Stimulated activated CD4-positive, alpha-beta T cell treated with anti-CD3 and anti-CD28 coated beads, TNF-alpha, amount 100 ng/mL, for 4 hours (primary cell): ENCODE measurements at regions not wholly inside any gene's neighbourhood (a gene's known extent, or its start where the extent isn't known, plus 50 kb on each side); places are given as distances from the start of the nearest gene placed in this dataset.

Experiments
- DNase-seq, 3 experiments: peaks; one replicate each; pipeline ENCODE4 v3.0.0-alpha.2; 2020; ENCODE audit warnings: low read depth in 3 of 3

DNA sequence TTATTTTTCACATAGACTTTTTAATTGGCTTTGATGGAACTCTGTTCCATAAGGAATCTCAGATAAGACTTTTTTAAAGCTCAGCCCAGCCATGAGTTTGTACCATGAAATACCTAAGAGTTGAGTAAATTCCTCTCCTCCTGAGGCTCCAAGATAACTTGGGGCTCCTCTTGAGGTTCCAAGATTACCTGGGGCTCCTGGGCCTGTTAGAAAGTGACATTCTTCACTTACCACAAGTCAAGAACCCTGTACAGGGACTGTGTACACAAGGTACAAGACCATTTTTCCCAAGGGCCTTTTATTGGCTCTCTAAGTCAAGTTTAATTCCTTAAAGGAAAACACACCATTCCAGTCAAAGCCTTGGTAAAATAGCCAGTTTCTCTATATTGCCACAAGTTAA is 111.3 kb upstream of the PRR20G start:
- DNase-seq = no peak

DNA sequence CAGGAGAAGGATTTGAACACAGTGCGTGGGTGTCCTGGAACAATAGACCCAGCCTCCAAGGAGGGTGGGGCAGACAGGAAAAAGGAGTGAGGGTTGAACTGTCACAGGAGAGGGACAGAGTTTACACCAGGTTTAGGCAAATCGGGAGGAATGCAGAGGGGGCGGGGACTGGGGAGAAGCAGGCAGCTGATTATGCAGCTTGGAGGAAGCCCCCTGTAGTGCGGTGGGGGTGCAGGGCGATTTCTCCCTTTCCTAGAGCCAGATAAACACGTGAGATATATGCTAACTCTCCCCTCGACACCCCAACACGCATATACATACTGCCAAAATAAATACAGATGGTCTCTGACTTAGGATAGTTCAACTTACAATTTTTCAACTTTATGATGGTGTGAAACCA is 108.6 kb upstream of the PRR20G start:
- no peak for DNase-seq

DNA sequence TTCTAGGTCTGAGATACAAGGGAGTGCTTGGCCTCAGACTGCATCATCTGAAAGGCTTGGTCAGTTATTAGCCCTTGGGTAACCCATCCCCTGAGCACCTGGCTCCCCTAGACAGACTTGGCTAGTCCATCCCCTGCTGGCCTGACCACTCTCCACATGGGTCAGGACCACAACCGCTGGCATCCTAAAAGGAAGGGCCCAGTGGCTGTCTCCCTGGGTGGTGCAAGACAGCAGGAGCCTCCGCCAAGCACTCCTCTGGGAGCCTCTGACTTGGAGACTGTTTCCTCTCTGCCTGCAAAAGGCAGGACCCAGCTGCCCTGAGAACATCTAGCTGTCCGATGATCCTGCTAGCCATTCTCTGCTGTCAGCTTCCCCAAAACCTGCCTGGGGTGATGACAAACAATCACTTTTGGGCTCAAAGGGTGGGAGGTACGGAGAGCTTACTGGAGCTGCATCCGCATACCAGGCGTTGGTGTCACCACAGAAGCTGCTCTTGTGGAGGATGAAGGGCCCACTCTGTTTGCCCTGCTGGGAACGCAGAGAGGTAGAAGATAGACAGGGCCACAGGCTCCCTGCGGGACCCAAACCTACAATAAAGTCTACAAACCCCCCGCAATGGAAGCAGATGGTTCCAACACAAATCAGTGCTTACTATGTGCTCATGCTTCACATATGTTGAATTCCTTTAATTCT is 108.0 kb upstream of the PRR20G start:
- DNase-seq = no peak

DNA sequence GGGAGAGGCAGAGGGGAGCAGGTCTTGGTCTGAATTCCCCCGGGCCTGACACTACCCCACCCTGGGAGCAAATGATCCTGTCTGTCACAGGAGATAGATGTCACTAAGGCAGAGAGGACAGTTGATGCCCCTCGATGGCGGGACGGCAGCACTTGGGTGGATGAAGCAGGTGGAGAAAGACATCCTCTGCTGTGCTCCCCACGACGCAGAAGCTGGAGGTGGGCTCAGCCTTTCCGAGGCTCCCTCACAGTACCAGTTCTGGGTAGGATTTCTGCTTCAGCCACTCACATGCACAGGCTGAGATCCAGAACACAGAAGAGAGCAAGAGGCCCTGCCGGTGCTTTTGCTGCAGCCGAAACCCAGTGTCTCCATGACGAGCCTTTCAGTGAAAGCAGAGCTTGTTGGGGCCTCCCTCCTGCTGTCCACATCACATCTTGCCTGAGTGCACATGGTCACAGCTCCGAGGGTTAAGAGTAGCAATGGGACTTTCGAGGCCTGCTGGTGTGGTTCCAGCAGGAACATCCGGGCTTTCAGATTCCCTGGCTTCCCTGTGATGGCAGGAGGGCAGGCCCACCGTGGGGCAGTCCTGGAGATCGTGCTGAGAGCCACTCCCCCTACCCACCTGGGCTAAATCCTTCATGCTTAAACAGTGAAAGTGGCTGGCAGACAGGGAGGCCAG is 107.3 kb upstream of the PRR20G start:
- no peak for DNase-seq

DNA sequence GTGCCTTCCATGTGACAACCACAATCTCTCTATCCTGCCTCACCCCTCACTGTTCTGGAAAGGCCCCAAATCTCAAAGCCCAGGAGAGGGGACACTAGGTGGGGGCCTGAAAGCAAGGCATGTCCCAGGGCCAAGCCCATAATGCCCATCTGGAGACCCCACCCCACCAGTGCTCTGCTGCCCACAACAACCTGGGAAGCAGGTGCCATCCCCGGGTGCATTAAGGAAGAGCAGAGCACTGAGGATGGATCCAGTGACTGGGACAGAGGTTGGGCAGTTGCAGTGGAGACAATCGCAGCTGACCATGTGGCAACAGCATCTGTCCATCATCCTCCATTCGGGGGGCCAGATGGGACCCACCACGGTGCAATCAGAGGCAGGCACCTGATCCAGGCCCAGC is 106.2 kb upstream of the PRR20G start:
- DNase-seq = no peak

DNA sequence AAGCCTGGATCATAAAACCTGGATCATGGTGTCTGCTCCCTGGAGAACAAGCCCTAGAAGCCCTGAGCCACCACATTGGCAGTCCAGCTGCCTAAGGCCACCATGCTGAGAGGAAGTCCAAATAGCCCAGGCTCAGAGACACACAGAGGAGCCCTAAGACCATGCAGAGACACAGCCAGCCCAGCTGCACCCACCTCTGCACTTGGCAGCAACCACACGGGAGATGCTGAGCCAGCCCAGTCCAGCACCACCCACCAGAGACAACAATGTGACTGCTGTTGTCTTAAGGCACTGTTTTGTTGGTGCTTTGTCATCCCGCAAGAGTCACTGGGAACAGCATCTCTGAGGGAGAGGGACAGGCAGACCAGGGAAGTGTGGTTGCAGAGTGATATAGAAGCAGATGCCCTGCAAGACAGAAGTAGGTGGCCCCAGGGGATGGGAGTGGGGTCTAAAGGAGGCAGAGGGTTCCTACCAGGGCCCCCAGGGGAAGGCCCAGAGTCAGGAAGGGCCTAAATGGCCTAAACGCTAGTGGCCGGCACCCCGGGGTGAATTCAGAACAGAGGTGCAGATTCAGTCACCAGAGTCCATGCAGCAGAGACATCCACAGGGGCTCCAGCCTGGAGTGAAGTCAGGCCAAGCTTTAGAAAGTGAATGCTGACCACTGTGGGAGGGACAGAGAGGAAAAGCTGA is 105.4 kb upstream of the PRR20G start:
- no peak for DNase-seq

DNA sequence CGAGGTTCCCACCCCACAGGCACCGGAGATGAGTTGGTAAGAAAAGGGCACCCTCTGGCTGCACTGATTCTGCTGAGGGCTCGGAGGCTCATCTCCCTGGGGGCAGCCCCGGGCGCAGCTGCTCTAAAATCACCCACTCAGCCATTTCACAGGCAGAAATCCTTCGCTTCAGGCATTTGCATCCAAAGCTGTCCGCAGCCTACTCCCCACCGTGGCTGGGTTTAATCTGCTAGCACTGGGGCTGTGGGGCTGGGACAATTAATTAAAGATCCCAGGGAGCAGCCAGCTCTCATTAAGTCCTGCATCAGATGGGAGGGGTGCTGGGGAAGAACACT is 104.3 kb upstream of the PRR20G start:
- no peak for DNase-seq

DNA sequence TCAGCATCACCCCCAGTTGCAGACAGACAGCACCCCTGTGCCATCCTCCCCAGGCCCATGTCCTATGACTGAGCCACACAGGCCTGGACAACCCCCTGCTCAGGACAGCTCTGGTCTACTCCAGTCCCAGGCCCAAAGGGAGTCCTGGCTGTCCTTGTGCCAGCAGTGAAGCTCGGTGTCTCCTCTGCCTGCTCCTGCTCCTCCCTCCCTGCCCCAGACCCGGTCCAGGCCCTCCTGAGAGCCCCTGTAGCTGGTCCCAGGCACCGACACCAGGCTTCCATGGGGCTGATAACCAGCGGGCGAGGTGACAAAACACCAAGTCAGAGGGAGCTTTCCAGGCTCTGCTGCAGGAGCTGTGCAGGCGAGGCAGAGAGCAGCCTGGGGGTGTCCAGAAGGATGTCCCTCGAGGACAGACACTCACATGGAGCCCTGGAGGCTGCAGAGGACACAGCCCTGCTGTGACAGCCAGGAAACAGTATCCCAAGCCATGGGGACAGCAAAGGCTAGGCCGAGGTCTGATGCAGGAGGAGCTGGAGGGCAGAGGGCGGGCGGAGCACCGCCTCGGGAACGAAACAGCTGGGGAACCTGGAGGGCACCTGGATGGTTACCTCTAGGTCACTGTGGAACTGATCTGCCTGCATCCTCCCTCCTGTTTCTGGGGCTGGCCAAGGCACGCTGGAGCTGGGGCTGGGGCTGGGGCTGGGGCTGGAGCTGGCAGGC is 103.8 kb upstream of the PRR20G start:
- no peak for DNase-seq

DNA sequence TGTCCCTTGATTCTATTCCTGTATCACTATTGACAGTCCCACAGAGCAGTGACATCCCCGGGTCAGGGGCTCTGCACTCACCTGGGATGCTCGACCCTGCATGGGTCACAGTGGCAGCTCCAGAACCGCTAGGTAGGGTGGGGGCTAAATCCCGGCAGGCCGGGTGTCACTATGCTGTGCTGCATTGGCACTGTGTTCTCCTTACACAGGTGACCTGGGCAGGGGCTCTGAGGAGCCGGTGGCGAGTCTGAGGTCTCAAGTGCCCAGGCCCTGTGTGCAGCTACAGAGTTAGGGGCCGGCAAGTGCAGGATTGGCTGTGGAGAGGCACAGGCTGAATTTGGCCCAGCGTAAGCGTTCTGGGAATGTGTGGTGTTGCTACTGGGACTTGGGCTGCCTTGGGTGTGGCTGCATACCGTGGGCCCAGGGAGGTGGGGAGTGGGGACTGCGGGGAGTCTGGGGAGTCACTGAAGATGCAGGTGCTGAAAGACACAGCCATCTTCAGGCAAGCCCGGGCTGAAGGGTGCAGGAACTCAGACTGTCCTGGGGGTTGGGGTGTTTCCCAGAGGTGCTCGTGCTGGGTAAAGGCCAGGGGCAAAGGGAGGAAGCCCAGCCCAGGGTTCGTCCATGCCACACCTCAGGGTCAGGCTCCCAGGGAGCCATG is 102.6 kb upstream of the PRR20G start:
- no peak for DNase-seq

DNA sequence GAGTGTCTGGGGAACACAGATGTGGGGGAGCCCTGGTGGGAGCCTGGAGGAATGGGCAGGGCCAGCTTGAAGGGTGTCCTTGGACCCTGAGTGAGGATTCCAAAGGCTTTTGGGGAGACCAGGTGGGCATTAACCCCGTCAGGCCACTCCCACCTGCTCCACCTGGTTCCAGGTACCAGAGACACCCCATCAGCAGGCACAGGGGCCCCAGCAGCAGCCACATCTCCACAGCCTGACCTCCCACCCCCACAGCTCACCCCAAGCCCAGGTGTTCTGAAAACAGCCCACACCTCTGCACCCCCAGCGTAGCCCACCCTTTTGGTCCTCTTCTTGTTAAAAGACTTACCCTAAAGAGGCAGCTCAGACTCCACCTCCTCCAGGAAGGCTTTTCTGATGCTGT is 102.1 kb upstream of the PRR20G start:
- no peak for DNase-seq

DNA sequence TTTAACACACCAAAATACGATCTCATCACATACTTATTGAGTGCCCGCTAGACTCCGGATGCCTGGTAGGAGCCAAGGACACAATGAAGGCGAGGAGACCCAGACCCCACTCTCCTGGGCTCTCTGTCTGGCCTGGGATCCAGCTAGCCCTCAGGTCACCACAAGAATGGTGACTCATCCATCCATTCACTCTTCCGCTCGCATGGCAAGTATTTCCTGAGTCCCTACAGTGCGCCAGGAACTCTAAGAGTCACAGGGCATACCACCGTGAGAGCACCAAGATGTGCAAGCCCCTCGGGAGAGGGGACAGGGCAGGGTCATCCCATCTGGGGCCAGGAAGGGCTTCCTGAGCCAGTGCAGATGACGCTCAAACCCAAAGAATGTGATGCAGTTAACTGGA is 101.6 kb upstream of the PRR20G start:
- no peak for DNase-seq

DNA sequence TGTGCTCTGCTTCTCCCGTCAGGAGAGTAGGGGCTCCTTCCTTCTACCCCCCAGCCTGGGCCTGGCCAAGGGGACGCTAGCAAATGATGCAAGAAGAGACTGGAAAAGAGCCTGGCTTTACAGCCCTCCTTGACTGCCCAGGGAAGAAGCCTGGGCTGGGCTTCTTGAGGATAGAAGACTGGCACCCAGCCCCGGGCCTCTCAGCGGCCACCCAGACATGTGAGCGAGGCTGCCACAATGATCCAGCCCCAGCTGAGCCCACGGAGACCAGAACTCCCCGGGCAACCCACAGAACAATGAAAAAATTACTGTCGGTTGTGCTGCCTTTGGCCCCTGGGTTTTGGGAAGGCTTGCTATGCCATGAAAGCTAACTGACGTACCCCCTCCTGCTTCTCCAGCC is 100.6 kb upstream of the PRR20G start:
- no peak for DNase-seq

DNA sequence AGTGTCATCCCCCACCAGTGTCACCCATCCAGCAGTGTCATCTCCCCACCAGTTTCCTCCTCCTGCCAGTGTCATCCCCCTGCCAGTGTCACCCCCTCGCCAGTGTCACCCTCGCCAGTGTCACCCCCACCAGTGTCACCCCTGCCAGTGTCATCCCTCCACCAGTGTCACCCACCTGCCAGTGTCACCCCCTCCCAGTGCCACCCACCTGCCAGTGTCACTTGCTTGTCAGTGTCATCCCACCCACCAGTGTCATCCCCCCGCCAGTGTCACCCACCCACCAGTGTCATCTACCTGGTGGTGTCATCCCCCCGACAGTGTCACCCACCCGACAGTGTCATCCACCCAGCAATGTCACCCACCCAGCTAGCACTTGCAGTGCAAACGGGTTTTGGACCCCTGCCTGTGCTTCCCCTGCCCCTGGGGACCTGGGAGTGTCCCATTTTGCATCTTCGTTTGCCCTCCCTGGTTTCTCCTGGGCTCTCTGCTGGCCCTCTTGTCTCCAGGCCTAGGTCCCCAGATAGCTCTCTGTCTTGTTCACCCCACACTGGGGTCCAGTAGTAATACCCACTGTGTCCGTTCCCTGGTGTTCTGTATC is 99.8 kb upstream of the PRR20G start:
- no peak for DNase-seq

DNA sequence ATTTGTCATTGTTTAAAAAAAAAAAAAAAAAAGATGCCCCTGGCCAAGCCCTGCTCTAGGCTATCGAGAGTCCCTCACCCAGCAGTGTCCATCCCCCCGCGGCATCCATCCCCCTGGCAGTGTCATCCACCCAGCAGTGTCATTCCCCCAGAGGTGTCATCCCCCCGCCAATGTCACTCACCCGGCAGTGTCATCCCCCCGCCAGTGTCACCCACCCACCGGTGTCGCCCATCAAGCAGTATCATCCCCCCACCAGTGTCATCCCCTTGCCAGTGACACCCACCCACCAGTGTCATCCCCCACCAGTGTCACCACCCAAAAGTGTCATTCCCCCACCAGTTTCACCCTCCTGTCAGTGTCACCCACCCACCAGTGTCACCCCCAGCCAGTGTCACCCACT is 99.3 kb upstream of the PRR20G start:
- no peak for DNase-seq

DNA sequence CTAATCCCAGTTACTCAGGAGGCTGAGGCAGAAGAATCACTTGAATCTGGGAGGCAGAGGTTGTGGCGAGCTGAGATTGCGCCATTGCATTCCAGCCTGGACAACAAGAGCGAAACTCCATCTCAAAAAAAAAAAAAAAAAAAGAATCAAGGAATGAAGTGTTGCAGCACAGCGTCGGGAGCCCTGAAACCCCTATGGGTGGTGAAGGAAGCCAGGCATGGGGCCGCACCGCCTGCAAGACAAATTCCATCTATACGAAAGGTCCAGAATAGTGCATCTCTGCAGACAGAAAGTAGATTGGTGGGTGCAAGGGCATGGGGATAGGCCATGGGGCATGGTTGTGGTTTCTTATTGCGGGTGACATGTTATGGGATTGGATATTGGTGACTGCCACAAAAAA is 98.6 kb upstream of the PRR20G start:
- no peak for DNase-seq

DNA sequence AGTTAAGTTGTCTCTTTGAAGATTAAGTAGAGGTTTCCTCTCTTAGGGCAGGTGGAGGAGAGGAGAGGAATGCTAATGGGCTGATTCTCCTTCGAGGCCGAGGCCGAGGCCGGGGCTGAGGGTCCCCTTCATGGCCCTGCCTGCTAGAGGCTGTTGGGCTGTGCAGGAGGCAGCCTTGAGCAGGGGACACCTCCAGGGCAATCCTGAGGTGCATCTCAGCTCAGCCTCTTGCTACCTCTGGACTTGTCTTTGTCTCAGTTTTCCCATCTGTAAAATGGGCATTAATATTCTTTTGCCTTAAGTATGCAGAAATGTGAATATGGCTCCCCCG is 97.7 kb upstream of the PRR20G start:
- DNase-seq = no peak

DNA sequence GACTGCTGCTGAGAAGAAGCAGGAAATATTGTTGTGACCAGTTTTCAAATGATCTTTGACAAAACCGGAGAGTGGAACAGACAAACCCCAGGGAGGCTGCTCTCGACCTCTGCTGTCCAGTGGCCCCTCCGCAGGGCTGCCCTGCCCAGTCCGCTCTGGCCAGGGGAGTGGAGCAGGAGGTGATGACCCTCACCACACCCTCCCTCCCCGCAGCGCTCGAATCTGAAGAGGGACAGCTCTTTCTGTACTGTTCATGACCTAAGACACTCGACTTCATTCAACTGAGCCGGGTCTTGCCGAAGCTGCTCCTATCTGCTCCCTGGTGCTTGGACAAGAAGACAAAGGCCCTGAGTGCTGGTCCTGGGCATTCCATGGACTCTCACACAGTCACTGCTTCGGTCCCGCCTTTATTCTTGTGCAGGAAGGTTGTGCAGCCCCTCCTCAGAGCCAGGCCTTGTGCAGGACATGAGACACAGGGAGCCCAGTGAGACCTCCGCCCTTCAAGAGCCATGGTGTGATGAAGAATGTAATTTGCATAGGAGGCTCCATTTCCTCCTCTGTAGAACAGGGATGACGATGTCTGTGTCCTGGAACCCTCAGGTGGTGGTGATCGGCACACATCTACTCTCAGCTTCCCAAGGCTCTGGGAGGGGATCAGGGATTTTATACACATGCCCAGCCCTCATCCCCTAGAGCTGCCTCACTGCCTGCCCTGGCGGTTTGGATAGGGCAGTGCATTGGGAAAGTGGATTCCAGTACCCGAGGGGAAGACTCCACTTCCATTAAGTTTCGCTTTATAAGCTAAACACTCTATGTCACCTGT is 97.1 kb upstream of the PRR20G start:
- no peak for DNase-seq

DNA sequence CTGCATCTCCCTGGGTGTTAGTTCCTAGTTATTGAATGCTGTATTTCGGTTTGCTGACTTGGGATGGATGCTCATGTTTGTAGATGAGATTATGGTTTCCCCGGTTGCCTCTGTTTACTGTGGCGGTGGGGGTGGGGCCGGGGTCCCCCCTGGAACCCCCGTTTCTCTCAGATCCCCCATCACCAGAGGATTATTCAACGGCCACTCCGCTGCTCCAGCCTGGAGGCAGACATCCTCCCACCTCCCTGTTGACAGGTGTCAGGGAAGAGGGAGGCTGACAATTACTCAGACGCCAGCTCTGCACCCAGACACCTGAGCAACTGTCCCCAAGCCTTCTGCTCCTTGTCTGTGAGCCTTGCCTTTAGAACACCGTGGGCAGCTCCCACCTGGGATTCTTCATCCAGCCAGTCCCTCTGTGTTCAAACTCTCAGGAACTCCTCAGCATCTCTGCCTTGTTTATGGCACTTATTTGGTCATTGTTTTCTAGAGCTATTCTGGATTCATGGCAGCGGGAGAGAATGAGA is 95.9 kb upstream of the PRR20G start:
- DNase-seq = no peak

DNA sequence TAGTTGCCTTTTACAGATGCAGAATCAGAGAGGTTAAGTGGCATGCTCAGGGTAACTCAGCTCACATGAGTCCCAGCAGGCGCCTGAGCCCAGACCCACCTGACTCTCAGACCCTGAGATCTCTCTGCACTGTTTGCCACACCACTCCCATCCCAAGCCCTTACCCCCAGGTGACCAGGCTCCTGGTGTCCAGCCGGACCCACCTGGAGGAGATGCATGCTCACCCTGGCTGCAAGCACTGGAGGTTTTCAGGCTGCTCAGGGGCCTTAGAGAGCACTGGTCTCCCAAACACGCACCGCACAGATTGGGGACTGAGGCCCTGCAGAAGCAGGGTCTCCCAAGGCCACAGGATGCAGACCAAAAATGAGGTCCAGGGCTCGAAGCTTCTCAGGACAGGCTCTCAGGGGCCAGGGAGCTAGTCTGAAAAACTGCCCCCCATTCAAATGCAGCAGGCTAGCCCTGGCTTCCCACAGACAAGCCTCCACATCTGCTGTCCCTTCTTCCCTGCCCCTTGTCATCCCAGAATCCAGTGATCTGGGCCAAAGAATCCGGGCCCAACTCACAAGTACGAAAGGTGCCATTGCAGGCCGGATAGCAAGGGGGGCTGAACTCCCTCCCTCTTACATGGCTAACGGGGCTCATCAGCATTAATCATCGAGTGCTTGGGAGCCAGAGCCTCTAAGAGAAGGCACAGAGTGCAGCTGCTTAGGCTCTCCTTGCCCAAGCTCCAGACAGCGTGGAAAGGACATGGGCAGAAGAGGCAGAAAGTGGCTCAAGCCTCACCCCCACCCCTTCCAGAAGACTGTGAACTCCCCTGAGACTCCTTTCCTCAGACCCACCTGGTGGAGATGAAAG is 90.2 kb upstream of the PRR20G start:
- no peak for DNase-seq
